Kidney capillary endothelial cell (primary cell): ENCODE measurements at regions not wholly inside any gene's neighbourhood (a gene's known extent, or its start where the extent isn't known, plus 50 kb on each side); places are given as distances from the start of the nearest gene placed in this dataset.
"Not testable (repeated sequence)": the region's sequence is repeated elsewhere in the genome, so short reads cannot be mapped to it uniquely, and the experiment has no call there.

Experiments used
- DNase-seq: peaks from one replicate; pipeline ENCODE4 v3.0.0-alpha.2; 2018; ENCODE audit warnings: low spot score

DNA sequence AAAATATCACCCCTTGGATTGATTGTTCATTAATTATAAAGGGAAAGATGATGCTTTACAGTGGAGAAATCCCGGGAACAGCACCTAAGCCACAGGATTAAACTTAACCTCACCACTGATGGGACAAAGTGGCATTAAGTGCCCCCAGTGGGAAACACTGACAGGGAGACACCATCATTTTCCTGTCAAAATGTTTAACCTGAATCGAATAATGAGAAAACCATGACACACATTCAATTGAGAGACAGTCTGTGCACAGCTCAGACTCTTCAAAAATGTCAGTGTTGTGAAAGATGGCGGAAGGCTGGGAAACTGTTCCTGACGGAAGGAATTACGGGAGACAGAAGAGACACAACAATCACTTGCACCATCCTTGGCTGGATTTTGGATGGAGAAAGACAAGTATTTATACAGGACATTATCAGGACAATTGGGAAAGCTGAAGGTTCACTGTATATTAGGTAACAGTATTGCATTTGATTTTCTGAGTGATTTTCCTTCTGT lies 111.8 kb upstream of the ASB18 start:
- DNase-seq, result no peak

DNA sequence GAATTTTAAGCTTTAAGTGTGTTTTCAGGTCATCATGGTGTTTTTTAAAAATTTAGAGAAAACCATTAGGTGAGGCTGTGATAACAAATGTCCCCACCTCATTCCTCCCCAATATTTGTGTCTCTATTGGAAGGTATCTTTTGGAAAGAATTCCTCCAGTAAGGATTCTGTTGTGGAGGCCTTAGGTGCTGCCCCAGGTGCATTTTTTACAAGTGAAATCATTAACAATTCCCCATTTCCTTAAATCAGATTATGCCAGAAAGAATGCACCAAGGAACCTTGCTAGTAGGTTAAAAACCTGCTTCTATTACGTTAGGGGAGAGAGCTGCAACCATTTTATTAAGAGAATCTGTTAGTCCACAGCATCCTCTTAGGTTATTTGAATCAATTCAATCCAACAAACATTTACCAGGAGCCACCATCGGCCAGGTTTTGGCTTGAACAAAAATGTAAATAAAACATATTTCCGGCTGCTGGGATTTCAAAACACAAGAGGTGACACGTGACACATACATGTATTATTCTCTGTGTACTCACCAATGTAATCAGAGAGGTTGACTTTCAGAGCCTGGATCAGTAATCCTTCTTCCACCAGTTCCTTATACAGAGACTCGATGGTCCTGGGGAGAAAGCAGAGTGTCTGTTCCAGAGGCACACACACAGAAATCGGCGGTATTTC lies 112.5 kb upstream of the ASB18 start:
- DNase-seq, result no peak

DNA sequence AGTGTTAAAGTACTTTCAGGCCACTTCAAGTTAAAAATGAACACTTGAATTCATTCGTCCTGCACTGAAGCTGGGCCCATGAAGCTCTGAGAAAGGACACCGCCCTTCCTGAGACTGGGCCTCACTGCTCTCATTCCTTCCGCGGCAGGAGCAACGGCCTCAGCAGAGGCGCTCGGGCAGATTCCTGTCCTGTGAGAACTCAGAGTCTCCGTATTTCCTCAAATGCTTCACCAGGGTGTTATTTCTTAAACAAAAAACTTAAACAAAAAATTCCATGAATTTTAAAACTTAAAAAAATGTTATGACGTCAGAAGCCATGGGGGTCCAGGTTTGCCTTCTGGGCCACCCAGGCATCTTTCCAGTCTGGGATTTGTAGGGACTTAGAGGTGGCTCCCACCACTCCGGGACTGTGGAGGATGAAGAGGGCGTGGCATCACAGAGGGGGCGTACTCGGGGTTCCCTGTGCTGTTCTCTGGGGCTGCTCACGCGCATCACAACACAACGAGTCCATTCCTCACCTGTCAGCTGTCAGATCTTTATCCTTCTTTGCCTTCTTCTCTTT lies 115.9 kb upstream of the ASB18 start:
- DNase-seq, result no peak

DNA sequence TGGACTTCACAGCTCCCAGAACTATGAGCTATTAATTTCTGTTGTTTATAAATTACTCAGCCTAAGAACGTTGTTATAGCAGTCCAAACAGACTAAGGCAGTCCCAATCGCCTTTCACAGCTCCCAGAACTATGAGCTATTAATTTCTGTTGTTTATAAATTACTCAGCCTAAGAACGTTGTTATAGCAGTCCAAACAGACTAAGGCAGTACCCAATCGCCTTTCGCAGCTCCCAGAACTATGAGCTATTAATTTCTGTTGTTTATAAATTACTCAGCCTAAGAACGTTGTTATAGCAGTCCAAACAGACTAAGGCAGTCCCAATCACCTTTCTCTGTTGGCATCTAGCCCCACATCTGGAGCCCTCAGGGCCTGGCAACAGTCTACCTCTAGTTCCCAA lies 117.0 kb upstream of the ASB18 start:
- not testable (repeated sequence) for DNase-seq

DNA sequence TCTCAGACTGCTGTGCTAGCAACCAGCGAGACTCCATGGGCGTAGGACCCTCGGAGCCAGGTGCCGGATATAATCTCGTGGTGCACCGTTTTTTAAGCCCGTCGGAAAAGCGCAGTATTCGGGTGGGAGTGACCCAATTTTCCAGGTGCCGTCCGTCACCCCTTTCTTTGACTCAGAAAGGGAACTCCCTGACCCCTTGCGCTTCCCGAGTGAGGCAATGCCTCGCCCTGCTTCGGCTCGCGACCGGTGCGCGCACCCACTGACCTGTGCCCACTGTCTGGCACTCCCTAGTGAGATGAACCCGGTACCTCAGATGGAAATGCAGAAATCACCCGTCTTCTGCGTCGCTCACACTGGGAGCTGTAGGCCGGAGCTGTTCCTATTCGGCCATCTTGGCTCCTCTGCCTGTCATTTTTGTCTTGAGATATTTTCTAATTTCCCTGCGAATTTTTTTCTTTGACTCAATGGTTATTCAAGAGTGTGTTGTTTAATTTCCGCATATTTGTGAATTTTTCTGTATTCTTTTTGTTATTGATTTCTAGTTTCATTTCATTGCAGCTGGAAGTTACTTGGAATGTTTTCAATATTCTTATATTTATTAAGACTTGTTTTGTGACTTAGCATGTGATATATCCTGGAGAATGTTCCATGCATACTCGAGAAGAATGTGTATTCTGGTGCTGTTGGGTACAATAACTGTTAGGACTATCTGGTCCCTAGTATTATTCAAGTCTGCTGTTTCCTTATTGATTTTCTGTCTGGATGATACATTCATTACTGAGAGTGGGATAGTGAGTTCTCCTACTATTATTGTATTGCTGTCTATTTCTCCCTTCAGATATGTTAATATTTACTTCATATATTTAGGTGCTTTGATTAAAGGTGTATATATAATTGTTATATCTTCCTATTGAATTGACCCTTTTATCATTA lies 125.3 kb upstream of the ASB18 start:
- not testable (repeated sequence) for DNase-seq

DNA sequence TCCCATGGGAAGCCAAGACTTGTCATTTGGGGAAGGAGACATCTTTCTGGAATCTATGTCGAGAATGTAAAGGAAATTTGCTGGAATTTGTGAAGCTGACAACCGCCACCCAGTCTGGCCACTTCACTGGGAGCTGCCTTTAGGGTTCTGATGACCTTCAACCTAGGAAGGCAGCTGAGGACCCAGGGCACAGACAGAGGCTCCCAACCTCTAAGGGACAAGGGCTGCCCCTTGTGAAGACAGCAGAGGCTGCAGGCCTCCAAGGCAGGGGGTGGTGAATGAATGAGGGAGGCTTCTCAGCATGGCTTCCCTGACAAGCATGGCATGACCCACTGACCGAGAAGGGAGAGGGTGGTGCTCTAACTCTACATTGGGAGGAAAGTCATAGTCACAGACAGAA lies 128.9 kb upstream of the ASB18 start:
- no peak for DNase-seq

DNA sequence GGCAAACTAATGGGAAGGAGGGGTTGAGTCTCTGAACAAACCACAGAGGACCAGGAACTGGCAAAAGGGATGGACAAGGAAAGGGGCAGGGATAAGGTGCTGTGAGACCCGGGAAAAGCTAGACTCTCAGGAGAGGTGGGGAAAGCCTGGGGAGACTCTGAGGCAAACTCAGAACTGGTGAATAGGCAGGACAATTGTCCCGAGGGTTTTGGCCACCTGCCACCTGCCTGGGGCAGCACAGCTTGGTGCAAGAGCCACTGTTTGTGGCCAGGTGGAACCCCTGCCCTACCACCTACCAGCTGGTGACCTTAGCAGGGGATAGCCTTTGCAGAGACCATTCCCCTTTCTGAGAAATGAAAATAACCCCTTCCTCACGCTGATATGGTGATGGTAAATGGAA lies 129.4 kb upstream of the ASB18 start:
- no peak for DNase-seq

DNA sequence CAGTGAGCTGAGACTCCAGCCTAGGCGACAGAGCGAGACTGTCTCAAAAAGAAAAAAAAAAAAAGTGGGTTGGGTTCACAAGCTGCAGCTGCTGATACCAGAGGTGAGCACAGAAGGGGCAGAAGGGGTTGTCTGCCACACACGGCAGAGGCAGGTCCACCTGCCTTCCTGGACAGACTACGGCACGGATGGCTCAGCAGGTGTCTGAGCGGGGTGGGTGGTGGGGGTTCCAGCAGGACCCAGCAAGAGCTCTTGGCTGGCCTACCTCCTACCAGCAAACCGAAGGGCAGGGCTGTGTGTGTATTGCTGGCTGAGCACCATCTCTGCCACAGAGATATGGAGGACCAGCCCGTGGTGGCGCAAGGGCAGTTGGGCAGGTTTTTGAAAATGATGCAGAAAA lies 130.4 kb upstream of the ASB18 start:
- no peak for DNase-seq

DNA sequence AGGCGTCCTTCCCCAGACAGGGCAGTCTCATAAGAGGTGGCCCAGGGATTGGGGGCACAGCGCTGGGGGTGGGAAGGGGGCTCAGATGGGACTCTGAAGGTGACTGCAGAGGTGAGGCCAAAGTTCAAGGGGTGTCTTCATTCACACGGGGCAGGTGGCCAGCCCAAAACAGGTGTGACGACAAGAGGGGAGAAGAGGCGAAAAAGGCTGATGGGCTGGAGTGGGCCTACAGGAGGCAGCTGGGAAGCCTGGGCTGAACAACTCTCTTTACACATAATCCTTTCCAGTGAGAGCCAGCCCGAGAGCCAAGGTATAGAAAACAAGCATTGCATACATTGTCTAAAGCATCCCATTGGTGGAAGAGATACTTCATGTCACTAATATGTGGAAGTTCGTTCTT lies 130.9 kb upstream of the ASB18 start:
- DNase-seq, result no peak

DNA sequence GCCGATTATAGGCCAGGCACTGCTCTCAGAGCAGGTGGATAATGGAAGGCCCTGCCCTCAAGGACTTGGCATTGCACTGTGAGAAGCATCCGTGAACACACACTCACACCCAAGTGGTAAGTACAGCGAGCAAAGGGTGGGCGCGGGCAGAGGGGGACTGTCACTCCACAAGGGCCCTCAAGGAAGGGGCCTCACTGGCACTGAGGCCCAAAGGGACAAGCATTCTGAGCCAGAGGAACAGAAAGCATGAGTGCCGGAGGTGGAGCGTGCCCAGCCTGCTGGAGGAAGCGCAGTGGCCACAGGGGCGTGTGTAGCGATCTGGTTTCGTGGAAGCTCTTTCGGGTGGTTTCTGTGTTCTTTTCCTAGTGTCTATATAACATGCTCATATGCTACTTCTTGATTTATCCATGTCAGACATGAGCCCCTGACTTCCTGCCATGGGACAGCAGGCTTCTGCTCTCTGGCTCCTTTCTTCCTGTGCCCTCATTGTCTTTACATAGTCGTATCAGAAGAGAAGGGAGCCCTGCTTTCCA lies 132.7 kb upstream of the ASB18 start:
- DNase-seq, result no peak

DNA sequence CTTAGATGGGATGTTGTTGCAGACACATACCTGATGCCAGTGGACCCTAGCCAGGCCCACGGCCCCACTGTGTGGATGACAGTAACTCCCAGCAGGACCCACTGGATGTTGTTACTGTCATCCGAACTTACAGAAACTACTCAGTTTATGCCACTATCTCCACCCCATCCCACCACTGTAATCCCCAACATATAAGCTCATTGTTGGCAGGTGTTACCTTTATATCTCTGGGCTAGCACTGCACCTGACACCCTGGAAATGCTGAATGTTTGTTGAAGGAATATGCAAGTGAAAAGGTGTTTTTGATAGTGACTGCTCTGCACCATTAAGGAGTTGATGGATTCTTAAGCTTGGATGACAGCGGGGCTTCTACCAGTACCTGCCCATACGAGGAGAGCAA lies 133.5 kb upstream of the ASB18 start:
- DNase-seq, result no peak

DNA sequence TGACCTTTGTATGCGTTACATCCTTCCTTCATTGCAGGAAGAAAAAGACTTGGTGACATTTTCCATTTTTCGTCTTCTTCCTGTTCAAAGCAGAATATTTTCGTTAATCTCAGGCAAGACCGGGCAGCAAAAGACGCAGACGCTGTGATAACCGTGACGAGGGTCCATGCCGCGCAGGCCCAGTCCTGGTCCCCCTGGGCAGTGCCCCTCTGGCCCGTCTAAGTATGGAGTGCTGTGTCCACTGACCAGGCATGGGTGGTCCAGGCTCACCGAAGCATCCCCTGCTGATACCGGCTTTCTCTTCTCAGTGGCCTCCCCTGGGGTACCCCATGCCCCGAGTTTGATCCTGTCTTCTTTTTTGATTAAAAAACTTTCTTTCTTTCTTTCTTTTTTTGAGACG lies 135.2 kb upstream of the ASB18 start:
- DNase-seq, result no peak

DNA sequence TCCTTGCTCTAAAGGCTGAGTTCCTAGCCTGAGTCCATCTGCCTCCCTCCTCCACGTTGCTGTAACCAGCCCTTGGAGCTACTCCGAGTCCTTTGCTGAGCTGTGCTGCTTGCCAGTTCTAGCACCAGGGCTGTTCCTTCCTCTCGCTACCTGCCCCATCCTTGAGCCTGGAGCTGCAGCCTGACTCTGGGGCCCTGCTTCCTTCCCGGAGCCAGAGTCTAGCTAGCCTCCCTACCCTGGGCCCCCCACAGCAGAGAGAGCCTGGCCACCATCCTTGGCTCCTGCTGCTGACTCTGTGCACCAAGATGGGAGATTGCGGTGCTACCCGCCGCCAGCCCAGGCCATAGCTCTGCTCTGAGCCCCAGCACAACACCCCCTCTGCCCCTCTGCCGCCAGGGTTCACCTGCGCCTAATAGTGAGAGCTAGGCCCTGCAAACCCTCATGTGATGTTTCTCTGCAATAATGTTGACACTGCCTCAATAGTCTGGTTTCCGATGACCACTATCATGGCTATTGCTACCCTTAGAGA lies 135.9 kb upstream of the ASB18 start:
- DNase-seq, result no peak

DNA sequence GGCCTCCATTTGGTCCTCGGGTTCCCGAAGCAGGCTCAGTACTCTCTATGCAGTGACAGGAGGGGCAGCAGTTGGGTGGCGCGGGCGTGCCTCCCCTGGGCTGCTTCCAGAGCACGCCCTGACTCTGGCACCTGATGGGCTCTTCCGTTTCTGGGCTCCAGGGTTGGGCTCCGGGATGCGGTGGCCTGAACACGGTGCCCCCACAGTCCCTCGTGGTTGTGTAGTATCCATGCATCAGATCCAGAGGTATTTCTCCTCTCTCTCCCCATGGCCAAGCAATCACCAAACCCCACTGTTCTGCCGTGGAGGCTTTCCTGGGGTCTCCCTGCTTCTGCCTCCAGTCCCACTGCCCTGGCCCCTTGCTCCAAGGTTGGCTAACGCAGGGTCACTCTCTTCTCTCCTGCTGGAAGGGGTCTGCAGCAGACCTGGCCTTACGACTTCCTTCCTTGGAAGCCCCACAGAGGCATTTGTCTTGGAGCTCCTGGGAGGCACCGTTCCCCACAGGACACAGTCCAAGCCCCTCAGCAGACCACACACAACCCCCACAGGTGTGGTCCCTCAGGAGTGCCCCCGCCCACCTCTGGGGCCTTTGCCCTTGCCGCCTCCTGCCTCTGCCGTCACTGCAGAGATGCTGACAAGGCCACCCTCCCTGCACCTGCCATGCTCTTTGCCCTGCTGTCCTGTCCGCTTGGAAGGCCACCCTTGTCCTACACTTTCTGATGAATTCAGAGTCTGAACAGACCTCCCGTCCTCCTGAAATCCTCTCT lies 136.6 kb upstream of the ASB18 start:
- no peak for DNase-seq

DNA sequence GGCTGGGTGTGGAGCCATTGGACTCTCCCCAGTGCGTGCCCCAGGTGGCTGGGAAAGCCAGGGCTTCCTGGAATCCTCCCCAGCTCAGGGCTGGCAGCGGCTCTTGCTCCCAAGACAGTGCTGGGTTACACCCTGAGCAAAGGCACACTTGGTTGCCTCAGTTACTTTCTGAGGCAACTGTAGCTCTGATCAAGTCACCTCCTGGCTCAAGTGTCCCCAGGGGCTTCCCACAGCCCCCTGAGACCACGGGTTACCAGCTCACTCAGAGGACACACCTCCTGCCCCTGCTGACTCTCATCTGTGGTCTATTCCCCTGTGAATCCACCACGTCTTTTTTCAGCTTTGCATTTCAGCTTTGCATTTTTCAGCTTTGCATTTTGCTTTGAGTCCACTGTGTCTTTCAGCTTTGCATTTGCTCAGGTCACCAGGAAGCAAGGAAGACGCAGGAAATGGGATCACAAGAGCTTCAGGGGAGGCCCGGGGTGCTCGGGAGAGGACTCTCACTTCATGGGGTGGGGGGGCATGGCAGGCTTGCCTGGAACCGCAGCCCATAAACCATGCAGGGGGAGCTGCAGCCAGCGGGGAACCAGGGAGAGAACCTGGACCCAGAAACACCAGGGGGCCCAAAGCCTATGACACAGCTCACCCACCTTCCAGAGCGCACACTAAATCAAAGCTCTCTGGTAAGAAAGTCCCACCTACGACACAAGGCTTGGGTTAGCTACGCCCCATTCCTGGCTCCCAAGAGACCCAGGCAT lies 138.0 kb upstream of the ASB18 start:
- no peak for DNase-seq

DNA sequence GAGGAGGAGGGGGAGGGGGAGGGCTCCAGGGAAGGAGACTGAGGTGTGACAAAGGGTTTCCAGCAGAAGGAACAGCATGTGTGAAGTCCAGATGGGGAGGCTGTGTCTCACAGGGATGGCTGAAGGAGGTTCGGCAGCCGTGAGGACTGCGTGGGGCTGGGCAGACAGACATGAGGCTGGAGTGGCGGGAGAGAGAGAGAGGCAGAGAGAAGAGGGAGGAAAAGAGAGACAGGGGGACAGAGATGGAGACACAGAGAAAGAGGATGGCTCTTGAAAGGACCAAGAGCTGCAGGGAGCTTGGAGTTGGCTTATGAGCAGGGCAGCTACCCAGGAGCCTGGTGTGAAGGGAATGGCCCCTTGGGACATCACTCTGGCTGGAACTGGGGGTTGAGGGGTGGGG lies 138.9 kb upstream of the ASB18 start:
- DNase-seq, result no peak

DNA sequence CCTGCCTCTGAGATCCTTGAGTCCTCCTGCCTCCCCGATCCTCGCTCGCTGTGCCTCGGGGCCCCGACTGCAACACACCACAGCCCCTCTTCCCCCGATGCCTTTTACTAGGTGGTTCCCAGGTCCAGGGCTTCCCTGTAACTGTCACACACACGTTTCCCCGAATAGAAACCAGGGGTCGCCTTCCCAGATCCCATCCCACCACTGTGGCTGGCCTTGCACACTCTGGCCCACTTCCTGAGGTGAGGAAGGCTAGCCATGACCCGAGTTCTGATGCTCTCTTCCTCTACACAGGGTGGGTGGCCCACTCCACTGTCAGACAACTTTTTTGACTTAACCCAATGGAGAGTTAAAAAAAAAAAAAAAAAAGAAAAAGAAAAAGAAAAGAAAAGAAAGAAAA lies 139.6 kb upstream of the ASB18 start:
- DNase-seq, result no peak

DNA sequence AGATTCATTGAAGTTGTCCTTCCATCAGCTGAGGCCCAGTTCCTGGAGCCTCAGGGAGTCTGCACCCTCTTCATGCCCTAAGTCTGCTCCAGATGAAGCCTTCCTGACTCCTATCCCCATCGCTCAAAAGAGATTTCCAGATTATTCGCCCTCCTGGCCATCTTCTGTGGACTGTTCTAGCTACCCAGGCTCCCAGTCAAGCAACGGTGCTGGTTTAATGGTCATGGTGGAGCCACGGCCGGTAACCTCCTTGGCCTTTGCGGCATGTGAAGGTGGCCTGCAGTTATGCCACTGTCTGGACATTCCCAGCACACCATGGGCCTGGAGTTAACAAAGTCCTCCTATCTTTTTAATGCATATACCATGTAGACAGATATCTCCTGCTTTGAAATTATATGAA lies 140.1 kb upstream of the ASB18 start:
- no peak for DNase-seq

DNA sequence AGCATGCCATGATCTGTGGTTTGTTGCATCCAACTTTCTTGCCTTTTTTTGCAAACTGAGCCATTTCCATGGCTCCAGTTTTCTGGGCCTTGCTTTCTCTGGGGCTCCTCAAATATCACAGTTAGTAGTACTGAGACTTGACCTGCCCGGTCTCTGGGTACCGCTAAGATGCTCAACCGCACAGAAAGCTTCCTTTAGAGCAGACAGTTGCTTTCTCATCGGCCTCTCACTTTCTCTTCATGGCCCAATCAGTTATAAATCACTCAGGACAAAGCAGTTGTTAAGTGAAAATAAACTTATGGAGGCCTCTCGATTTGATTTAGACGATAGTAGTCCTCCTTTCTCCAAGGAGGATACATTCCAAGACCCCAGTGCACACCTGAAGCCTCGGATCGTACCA lies 141.2 kb upstream of the ASB18 start:
- DNase-seq, result no peak

DNA sequence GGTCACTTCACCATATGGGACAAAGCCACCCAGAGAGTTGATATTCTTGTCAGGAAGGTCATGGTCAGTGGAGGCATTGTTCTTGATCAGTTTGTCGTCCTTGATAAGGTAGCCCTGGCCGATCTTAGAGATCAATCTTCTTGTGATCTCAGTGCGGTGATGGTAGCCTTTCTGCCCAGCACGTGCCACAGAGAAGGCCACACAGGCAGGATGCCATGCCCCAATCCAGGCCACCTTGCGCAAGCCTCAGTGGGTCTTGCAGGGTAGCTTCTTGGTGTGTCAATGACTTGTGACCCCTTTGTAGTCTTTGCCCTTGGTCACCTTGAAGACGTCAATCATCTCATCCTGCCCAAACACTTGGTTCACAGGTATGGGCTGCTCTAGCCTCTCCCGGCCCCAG lies 143.9 kb upstream of the ASB18 start:
- no peak for DNase-seq

DNA sequence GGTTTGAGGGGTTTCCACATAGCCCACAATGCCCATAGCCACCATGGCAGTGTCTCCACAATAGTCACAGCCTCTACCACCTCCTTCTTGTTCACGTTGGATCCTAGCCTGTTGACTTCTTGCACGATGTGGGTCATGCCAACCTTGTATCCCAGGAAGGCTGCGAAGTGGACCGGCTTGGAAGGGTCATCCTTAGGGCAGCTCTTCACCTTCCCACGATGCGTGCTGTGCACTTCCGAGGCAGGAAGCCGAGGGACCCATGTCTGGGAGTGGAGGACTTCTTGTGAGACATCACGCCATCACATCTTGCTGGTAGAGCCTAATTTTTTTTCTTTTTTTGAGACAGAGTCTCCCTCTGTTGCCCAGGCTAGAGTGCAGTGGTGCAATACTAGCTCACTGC lies 144.6 kb upstream of the ASB18 start:
- no peak for DNase-seq
